ENCODE measurements at regions not wholly inside any gene's neighbourhood (a gene's known extent, or its start where the extent isn't known, plus 50 kb on each side); places are given as distances from the start of the nearest gene placed in this dataset.

GRCh38 chr3:90041995-90042394 lies 934.6 kb downstream of the EPHA3 start:
- ChIA-PET CTCF (ENCODE audit: partially characterized antibody) (no interaction called here), POLR2A (ENCODE audit: partially characterized antibody) (no interaction called here)
- Histone ChIP-seq H3K23me2 (ENCODE audit: low read depth, low read length) (no peaks in the 10 kb centered on the region; the same call in 1 of the 2 replicates), H3K9me3 (ENCODE audit: insufficient read depth in 2 of 2, low read depth in 1 of 2, low read length in 1 of 2) (peaks cover 0 to 3% of the 10 kb centered on the region in 2 experiments; a peak in 1 of 4 replicates), H4K91ac (replicated peaks; ENCODE audit: insufficient read length, low read length) (no peak overlapping the region), H4K8ac (ENCODE audit: extremely low read depth, insufficient read depth, low read length) (no peak overlapping the region), H3K4ac (replicated peaks; ENCODE audit: insufficient read length, low read depth, low read length) (no peak overlapping the region), H2BK5ac (ENCODE audit: low read depth, low read length) (no peak overlapping the region), H3K18ac (ENCODE audit: extremely low read depth, low read length) (no peak overlapping the region), H3K23ac (ENCODE audit: insufficient read length) (no peak overlapping the region), H2AFZ (ENCODE audit: low read length) (no peak overlapping the region), H4K5ac (ENCODE audit: insufficient read length, low read depth, low read length) (no peak overlapping the region), H3K14ac (ENCODE audit: insufficient read length) (no peak overlapping the region), H3K4me3 (ENCODE audit: extremely low read depth in 1 of 4, insufficient read depth in 2 of 4, low read depth in 3 of 4, low read length in 4 of 4) (no peak overlapping the region), H2BK20ac (ENCODE audit: low read length) (no peak overlapping the region), H3K56ac (replicated peaks; ENCODE audit: insufficient read length, low read depth, low read length) (no peak overlapping the region), H3K27ac (ENCODE audit: low read depth, low read length) (no peak overlapping the region), H2BK120ac (replicated peaks; ENCODE audit: low read depth, low read length) (no peak overlapping the region), H3K79me1 (ENCODE audit: low read depth, low read length) (no peaks in the 10 kb centered on the region), H3K4me1 (replicated peaks in 1 of 4; ENCODE audit: control insufficient read depth in 3 of 4, insufficient read depth in 4 of 4, low read length in 3 of 4) (peaks cover 0 to 6% (median 1%) of the 10 kb centered on the region in 4 experiments; a peak in 4 of 7 replicates), H3K4me2 (ENCODE audit: insufficient read depth in 1 of 2, low read depth in 2 of 2, low read length in 2 of 2) (no peak overlapping the region), H4K20me1 (replicated peaks in 1 of 2; ENCODE audit: control insufficient read depth in 1 of 2, insufficient read depth in 2 of 2, low read length in 2 of 2) (no peaks in the 10 kb centered on the region), H2AK5ac (ENCODE audit: low read depth, low read length) (no peak overlapping the region), H3K79me2 (ENCODE audit: control insufficient read depth in 1 of 2, insufficient read depth in 2 of 2, low read length in 2 of 2) (no peaks in the 10 kb centered on the region), H3K36me3 (ENCODE audit: control insufficient read depth in 2 of 4, insufficient read depth in 4 of 4, low read length in 3 of 4) (no peaks in the 10 kb centered on the region), H2BK12ac (ENCODE audit: low read depth, low read length) (no peak overlapping the region), H2BK15ac (ENCODE audit: low read length) (no peak overlapping the region), H3K9ac (replicated peaks in 1 of 4; ENCODE audit: extremely low read depth in 1 of 4, low read depth in 3 of 4, low read length in 3 of 4) (no peak overlapping the region), H3K27me3 (replicated peaks in 1 of 4; ENCODE audit: control insufficient read depth in 3 of 4, extremely low read depth in 1 of 4, insufficient read depth in 3 of 4, low read length in 3 of 4) (no peaks in the 10 kb centered on the region)
- no peak for DNase-seq (ENCODE audit: low read depth in 1 of 2, low spot score in 2 of 2)
- WGBS, 2 experiments (ENCODE audit: extremely low coverage in 1 of 2, insufficient coverage in 1 of 2, insufficient read length in 1 of 2, insufficient replicate concordance in 2 of 2, low coverage in 1 of 2, low lambda C conversion rate in 2 of 2, missing lambda C conversion rate in 1 of 2), result 92% methylated on average over 2 of the region's 2 CpGs; no CpG with 5 or more reads in 1 of the 2 experiments
- FAIRE-seq, result no peak
- TF ChIP-seq CHD1 (IDR thresholded peaks at IDR 0.05; ENCODE audit: low read depth, low read length) (no peak), GTF2F1 (IDR thresholded peaks at IDR 0.05; ENCODE audit: borderline replicate concordance, low read depth, low read length) (no peak), SP2 (IDR thresholded peaks at IDR 0.05; ENCODE audit: low read length) (no peak), ATF2 (IDR thresholded peaks at IDR 0.05; ENCODE audit: low read length) (no peak), SIX5 (IDR thresholded peaks at IDR 0.05; ENCODE audit: low read depth, low read length) (no peak), RBBP5 (IDR thresholded peaks at IDR 0.05; ENCODE audit: borderline replicate concordance, low read depth, low read length) (no peak), SRF (IDR thresholded peaks at IDR 0.05; ENCODE audit: low read depth, low read length) (no peak), TAF1 (IDR thresholded peaks at IDR 0.05; ENCODE audit: low read depth, low read length) (no peak), CEBPB (IDR thresholded peaks at IDR 0.05; ENCODE audit: low read depth, low read length) (no peak)

Data from H1 (cell line).